GM19043 (cell line): ENCODE measurements at regions not wholly inside any gene's neighbourhood (a gene's known extent, or its start where the extent isn't known, plus 50 kb on each side); places are given as distances from the start of the nearest gene placed in this dataset.

Experiments
- ATAC-seq: cut with Tn5 transposase; IDR thresholded peaks from one replicate; pipeline ENCODE4 v1.9.1; 2021; ENCODE audit warnings: low read depth; ENCODE audit not compliant: unreplicated experiment

DNA sequence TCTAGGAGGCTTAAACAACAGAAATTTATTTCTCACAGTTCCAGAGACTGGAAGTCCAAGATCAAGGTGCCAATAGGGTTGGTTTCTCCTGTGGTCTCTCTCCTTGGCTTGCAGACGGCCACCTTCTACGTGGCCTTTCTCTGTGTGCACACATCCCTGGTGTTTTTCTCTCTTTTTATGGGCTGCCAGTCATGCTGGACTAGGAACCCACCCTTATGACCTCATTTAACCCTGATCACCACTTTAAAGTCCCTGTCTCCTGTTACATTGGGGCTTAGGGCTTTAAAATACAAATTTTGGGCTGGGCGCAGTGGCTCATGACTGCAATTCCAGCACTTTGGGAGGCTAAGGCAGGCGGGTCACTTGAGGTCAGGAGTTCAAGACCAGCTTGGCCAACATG, 157.1 kb downstream of the TLE1 start:
- no peak for ATAC-seq

DNA sequence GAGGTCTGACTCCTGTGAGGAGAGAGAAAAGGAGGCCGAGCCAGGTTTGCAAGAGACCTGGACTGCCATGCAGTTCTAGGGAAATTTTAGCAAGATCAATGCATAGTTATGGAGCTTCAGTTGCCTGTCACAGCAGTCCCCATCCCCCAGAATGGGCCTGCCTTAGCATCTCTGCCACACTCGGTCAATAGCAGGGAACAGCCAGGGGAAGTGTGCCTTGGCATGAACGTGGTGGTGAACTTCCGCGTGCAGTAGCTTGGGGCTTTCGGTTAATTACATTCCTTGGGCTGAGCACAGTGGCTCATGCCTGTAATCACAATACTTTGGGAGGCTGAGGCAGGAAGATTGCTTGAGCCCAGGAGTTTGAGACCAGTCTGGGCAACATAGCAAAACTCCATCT, 157.8 kb downstream of the TLE1 start:
- no peak for ATAC-seq

DNA sequence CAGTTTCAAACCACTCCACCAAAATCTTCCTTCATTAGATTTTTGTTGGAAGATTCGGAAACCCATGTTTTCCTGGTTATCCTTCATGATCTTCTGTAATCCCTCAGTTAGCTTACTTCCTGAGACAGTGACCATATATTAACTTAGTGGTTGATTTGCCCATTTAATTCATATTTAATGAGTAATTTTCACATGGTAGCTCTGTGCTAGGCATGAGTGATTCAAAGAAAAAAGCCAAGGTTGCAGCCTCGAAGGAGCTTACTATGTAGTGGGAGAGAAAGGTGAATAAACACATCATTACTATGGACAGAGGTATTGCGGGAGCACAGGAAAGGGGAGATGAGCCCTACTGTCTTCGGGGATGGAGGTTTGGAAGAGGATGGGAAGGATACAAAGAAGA, 158.5 kb downstream of the TLE1 start:
- ATAC-seq, result no peak

DNA sequence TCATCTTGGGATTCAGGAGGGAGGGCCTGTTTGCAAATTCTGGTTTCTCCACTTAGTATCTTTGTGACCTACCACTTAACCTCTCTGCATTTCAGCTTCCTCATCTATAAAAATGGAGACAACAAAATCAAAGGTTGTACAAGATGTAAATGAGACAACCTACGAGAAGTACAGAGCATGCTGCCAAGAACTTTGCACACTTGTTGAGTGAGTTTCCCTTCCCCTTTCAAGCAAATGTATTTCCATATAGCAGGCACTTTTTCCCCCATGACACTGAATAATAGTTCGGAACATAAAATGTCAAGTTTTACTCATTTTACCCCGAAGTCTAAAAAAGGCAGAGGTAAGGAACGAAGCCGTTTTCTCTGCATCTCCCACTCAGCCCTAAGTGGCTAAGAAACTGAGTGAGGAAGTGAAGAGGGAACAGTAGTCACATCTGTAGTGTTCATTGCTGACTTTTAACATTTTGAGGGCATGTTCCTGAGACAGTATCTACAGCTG, 159.0 kb downstream of the TLE1 start:
- ATAC-seq, result no peak

DNA sequence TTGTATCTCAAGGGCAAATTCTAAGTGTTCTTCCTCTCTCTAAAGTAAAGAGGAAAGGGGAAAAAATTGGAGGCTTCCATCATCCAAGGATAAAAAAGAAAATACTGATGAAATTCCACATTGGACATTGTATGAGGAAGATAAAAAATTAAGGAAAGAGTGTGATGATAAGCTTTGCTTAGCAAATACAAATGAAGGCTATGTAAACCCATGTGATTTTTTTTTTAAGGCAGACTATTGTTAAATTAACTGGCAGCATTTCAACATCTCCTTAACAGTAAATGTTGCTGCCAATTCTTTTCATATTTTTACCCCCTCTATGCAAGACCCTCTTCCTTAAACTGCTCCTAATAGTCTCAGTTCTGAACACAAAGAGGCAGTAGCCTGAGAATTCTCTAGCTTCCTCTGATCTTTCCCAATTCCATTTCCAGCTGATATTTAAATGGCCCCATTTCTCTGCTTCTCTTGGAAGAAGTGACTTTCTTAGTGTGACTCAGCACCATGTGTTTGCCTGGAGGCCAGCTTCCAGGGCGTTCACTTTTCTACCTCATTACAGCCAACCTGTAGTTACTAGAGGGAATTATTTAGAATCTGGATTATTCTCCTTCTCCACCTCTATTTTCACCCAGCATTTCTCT, 159.7 kb downstream of the TLE1 start:
- ATAC-seq, result no peak

DNA sequence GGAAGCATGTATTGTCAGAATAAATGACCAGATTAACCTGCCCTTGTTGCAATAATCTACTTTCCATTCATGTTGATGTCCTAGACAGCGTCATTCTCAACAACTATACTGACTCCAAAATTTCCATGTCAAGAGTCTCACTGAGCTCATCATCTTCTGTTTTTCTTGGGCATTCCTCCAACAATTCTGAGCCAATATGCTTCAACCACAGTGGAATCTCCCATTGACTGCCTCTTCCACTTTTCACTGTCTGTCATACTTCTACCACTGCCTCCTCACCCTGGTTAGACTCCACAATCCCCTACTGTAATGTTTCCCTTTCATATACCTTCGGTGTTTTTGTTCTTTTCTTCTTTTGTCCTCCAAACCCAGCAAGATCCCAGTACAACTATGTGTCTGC, 162.8 kb downstream of the TLE1 start:
- ATAC-seq, result no peak

DNA sequence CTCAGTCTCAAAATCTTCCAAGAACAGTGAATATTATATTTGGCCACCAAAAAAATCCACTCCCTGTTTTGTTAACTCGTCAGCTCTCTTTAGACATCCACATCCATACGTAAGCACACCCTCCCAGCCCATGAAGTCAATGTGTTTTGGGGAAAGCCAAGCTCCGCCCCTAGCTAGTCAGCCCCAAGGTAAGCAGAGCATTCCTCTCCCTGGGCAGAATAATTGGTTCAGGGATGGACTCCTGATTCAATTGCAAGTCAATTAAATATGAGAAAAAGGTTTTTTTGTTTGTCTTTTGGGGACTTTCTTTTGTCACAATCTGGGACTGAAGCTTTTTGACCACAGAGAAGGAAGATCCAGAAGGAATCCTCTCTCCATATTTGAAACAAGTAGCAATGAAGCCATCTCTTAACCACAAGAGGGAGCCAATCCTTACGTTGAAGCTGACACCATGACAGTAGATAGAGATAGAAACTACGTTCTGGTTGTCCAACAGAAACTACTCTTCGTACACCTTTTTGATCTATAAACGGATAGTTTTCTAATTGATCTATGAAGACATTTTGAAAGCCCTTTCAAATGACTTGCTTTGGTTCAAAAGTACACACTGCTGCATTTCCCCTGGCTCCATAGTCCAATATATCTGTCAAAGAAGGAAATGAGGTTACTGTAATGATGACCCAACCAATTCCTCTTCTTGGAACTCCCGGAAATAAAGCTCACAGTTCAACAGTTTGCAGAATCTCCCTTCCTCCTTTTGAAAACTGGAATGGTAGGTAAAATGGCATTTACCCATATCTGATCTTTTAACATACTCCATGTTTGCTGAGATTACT, 166.4 kb downstream of the TLE1 start:
- ATAC-seq, result no peak

DNA sequence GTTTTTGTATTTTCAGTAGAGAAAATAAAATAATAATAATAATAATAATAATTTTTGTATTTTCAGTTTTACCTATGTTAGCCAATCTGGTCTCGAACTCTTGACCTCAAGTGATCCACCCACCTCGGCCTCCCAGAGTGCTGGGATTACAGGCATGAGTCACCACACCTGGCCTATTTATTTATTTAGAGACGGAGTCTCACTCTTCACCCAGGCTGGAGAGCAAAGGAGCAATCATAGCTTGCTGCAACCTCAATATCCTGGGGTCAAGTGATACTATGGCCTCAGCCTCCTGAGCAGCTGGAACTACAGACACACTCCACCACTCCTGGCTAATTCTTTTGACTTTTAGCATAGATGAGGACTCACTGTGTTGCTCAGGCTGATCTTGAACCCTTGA, 167.5 kb downstream of the TLE1 start:
- ATAC-seq, result no peak

DNA sequence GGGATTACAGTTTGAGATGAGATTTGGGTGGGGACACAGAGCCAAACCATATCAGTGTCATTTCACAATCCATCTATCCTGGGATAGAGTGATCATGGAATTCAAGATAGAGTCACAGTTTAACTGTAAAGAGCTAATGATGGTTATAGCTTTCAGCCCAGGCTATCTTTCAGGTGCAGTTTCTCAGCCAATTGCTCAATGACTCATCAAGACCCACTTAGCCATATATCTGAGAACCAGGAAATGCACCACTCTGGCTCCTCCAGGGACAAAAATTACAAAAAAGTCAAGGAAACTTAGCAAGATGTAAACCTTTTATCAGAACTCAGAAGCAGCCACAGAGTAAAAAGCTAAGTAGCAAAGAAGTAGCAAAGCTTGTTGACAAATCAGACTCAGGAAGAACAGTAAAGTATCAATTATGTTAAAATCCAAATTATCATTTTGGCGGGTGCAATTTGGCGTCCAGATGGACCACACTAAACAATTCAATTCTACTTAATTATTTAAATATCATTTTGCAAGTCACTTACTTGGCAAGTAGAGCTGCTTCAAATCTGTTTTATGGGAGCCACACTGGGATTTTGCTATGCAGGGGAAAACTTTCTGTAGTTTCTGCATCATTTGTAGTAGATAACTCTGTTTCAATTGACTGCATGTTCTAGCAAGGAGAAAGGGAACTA, 169.4 kb downstream of the TLE1 start:
- ATAC-seq, result no peak

DNA sequence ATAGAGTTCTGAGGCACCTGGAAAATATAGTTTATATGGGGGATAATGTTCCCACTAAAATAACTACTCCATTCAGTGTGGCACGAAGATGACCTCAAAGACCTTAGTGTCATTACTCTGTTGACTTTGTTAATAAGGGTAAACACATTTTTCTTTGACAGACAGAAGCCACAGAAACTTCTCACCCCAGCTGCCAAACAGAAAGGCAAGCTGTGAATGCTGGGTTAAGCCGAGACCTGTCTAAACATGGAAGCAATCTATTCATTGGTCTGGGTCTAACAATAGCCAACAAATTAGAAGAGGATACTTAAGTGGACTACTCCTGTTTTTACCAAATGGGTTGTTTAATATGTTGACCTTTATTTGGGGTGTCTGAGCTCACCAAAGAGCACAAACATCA, 171.4 kb downstream of the TLE1 start:
- no peak for ATAC-seq

DNA sequence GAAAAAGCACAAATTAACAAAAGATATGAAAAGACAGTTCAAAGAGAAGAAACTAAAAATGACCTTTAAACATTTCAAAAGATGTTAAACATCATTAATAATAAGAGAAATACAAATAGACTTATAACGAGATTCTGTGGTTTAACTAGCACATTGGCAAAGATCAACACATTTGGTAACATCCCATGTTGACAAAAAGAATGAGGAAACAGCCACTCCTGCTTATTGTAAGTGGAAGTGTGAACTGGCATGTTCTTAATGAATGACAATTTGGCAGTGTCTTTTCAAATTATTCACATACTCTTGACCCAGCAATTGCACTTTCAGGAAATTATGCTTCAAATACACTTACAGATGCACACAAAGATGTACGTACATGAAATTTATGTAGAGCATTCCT, 176.3 kb downstream of the TLE1 start:
- ATAC-seq, result no peak

DNA sequence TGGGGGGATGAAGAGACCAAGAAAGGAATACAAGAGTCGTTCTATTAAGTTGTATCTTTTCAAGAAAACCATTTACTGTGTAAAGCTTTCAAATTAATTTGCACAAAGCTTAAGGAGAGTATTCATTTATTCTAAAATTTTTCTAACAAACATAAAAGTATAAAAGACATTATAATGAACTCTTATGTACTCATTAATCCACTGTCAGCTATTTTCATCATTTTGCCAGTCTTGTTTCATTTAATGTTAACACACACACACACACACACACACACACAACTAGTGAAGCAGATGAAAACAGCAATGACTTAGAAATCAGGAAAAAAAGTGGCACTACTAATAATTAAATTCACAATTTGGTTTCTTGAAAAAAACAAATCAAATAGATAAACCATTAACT, 176.7 kb downstream of the TLE1 start:
- ATAC-seq, result no peak

DNA sequence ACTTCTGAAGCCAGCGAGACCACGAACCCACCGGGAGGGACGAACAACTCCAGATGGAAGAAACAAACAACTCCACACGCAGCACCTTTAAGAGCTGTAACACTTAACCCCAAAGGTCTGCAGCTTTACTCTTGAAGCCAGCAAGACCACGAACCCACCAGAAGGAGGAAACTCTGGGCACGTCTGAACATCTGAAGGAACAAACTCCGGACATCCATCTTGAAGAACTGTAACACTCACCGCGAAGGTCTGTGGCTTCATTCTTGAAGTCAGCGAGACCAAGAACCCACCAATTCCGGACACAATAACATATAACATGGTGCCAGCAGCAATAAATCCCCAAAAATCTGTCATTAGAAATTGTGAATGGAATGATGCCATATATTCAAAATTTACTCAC, 180.9 kb downstream of the TLE1 start:
- no peak for ATAC-seq

DNA sequence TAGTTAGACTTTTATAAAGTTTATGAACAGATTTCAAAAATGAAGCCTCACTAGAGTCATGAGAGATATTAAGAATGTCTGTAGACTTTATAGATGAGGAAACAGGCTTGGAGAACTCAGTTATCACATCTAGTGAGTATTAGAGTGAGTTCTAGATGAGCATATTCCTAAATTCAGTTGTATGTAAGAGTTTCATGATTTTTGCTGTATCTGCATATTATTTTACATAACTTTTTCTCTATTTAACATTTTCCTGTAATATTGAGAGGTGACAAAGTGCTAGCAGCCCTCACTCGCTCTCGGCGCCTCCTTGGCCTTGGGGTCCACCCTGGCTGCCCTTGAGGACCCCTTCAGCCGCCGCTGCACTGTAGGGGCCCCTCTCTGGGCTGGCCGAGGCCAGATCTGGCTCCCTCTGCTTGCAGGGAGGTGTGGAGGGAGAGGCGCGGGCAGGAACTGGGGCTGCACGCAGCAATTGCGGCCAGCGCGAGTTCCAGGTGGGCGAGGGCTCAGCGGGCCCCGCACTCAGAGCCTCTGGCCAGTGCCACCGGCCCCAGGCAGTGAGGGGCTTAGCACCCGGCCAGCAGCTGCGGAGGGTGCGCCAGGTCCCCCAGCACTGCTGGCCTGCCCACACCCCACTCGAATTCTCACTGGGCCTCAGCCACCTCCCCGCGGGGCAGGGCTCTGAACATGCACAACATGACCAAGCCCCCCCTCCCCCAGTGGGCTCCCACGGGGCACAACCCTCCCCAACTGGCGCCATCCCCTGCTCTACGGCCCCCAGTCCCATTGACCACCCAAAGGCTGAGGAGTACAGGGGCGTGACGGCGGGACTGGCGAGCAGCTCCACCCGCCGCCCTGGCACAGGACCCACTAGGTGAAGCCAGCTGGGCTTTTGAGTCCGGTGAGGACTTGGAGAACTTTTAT, 182.1 kb downstream of the TLE1 start:
- ATAC-seq, result no peak

DNA sequence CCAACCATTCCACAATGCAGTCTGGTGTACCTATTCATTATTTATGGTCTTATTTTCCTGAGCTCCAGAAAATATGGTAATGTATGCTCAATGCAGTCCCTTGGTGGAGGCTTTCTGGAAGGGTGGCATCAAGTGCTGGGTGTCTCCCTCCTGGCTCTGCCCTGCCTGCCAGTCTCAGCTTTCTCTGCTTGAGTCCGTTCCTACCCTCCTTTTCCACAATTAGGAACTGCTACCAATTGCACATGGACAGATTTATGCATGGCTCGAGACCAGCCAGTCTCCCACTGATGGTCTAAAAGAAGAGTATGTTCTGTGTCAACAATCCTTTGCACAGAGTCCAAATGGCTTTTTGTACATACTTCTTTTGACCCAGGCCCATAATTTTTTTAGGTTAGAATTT, 189.8 kb downstream of the TLE1 start:
- ATAC-seq, result no peak

DNA sequence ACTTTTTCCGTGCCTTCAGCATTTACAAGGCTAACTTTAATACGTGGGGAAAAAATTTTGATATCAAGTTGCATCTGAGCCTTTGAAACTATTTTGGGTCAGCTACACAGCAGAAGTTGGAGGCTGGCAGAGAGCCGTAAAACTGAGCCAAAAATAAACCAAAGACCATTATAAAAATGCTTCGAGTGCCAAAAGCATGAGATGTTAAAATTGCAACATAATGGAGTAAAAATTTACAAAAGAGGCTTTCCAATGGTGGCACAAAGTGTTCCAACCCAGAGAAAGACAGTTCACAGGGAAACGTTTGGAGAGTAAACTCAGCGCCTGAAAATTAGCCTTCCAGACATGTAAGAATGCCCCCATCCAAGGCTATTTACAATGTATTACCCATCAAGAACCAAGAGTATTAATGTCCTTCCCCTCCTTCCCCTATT, 190.3 kb downstream of the TLE1 start:
- no peak for ATAC-seq

DNA sequence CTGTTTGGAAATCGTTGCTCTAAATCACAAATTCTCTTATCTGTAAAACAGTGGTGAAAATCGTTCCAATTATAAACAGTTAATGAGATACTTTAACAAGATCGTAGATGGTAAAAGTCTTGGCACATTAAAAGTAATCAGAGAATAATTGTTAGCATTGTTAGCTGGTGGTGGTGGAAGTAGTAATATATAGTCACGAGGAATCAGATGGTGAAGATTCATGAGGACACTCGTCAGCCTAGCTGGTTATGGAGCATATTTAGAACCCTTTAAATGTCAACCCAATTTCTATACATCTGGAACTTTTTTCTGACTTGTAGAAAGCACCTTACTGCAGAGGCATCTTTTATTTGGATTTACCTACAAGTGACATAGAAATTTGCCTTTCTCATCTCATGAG, 190.8 kb downstream of the TLE1 start:
- no peak for ATAC-seq

DNA sequence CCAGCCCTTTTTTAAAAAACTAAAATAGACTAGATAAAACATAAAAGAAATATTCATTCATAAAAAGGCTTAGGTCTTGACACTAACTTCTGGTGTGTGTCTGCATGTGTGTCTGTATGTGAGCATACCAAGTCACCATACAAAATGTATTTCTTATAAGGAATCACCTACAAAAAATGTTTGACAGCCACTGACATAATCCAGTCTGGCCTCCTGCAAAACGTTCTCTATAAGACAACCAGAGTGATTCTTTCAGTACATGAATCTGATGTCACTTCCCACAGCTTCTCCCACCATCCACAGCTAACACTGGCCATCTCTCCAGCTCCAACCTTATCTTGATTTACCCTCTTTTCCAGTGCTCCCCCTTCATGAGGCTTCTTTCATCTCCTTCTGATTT, 192.3 kb downstream of the TLE1 start:
- no peak for ATAC-seq

DNA sequence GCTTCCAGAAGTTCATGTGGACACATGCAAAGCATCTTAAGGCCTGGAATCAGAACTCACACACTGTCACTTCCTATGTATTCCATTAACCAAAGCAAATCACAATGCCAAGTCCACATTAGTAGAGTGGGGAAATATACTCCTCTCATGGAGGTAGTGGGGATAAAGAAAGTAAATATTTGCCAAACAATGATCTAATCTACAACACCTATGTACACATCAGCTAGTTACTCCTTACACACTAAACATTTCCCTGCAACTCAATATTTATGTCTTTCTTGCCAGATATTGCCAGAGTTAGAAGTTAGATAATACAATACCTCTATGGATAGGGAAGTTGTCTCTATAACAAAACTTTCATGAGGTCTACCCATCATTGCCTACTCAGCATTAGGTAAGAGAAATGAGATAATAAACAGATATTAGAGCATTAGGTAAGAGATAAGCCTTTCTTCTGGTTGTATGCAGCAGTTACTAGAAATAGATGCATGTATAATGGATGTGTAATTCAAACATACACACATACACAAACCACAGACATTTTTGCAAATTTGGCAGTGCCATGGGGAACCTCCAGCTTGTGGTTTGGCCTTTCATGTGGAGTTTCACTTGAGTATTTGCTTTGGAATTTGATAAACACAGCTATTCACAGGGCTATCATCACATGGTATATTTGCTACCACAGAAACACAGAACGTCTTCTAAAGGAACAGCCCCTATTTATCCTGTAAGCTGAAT, 196.5 kb downstream of the TLE1 start:
- no peak for ATAC-seq
